Neural cell (in vitro differentiated cells): ENCODE measurements at regions not wholly inside any gene's neighbourhood (a gene's known extent, or its start where the extent isn't known, plus 50 kb on each side); places are given as distances from the start of the nearest gene placed in this dataset.
"Not testable (repeated sequence)": the region's sequence is repeated elsewhere in the genome, so short reads cannot be mapped to it uniquely, and the experiment has no call there.

Experiments used
- CTCF ChIP-seq: fragments of 450-650 bp; IDR thresholded peaks from 2 replicates; pipeline ENCODE4 v1.5.1; 2014; ENCODE audit warnings: antibody characterized with exemption, mild to moderate bottlenecking, moderate library complexity; ENCODE audit not compliant: poor library complexity, severe bottlenecking
- POLR2AphosphoS5 ChIP-seq: IDR thresholded peaks from 2 replicates; pipeline ENCODE4 v1.6.1; 2012
- RAD21 ChIP-seq: fragments of 450-650 bp; conservative IDR thresholded peaks from 2 replicates; pipeline ENCODE4 v1.6.1; 2014; ENCODE audit warnings: antibody characterized with exemption, mild to moderate bottlenecking, moderate library complexity
- REST ChIP-seq: IDR thresholded peaks from 2 replicates; pipeline ENCODE4 v1.6.1; 2012; ENCODE audit warnings: borderline replicate concordance
- TAF1 ChIP-seq: IDR thresholded peaks from 2 replicates; pipeline ENCODE4 v1.6.1; 2012; ENCODE audit warnings: low read depth

DNA sequence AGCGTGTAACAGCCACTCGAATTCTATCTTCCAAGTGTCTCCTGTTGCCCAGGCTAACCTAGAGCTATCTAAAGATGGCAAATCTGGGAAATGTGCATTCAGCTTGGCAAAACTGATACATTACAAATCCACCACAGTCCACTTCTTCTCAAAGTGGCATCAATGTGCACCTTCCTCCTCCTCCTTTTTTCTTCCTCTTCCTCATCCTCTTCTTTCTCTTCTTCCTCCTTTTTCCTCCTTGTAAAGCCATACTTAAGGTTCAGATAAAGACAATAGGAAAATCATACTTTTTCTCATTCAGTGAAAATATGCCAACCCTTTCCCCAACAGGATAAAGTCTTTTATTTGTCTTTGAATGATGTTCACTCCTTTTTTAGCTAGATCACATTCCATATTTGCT is 79.2 kb downstream of the PPIAL4G start:
- TF ChIP-seq CTCF, RAD21, POLR2AphosphoS5, TAF1, REST: not testable (repeated sequence)
